Left ventricle myocardium superior (tissue), 1 donor: ENCODE measurements at regions not wholly inside any gene's neighbourhood (a gene's known extent, or its start where the extent isn't known, plus 50 kb on each side); places are given as distances from the start of the nearest gene placed in this dataset.
A peak's percentile ranks its signal among the peaks of the same experiment; 100 is the strongest.
"Not testable (repeated sequence)": the region's sequence is repeated elsewhere in the genome, so short reads cannot be mapped to it uniquely, and the experiment has no call there.

Experiments
- ATAC-seq: fragments of 200-7000 bp; cut with Tn5 transposase; one replicate; pipeline ENCODE4 v1.9.1; 2020; ENCODE audit warnings: mild to moderate bottlenecking, moderate library complexity
- DNase-seq: peaks from one replicate; pipeline ENCODE4 v3.0.0-alpha.2; 2020
- intact Hi-C: fragments of 100-400 bp; cut with micrococcal nuclease; formaldehyde crosslinking; loops from one replicate; pipeline ENCODE4 v1.11.0; 2022
- donor health status: DM: no; HTN: yes; CAD: no; lungs with severe emphysema.

GRCh38 chr2:231644426-231644825 lies 51.8 kb downstream of the TEX44 start:
- intact Hi-C loops: no loop called here
- DNase-seq: peak; percentile 57
- peak; percentile 25 for ATAC-seq

- DNase-seq: no peak
- ATAC-seq: peak; percentile 26
- intact Hi-C loops: no loop called here
These were observed 53.8 kb downstream of the TEX44 start for GRCh38 chr2:231646476-231646875.

GRCh38 chr2:231648579-231649174 lies 56.0 kb downstream of the TEX44 start:
- ATAC-seq (peak; percentile 70), DNase-seq (peak; percentile 83)
- intact Hi-C loops: no loop called here

- ATAC-seq, DNase-seq, intact Hi-C loops: not testable (repeated sequence)
These were observed 56.8 kb upstream of the PTMA start for GRCh38 chr2:231651561-231651960.

GRCh38 chr2:231655488-231655887 lies 52.8 kb upstream of the PTMA start:
- intact Hi-C loops: no loop called here
- no peak for ATAC-seq
- DNase-seq: no peak

- ATAC-seq: no peak
- intact Hi-C loops: no loop called here
- no peak for DNase-seq
These were observed 52.4 kb upstream of the PTMA start for GRCh38 chr2:231655894-231656293.
